ENCODE measurements at regions not wholly inside any gene's neighbourhood (a gene's known extent, or its start where the extent isn't known, plus 50 kb on each side); places are given as distances from the start of the nearest gene placed in this dataset.

DNA sequence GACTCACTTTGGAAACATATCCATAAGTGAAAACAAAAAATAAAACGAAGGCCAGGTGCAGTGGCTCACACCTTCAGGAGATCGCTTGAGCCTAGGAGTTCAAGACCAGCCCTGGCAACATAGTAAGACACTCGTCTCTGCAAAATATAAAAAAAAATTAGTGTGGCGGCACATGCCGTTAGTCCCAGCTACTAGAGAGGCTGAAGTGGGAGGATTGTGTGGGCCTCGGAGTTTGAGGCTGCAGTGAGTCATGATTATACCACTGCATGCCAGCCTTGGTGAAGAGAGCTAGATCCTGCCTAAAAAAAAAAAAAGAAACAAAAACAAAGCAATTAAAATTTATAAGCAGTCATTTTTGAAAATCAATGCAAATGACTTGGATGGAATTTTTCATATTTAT lies 54.7 kb upstream of the NANOGP8 start:
- intact Hi-C loops (cut with micrococcal nuclease) = no loop called here
- Histone ChIP-seq H3K27me3 (ENCODE audit: control insufficient read depth in 2 of 2, insufficient read depth in 2 of 2, low read length in 2 of 2) (peaks cover 0 to 2% of the 10 kb centered on the region in 2 experiments), H3K9ac (replicated peaks; ENCODE audit: extremely low read depth, insufficient read depth, low read length) (no peak overlapping the region), H3K4me3 (replicated peaks in 1 of 3; ENCODE audit: insufficient read depth in 1 of 3, low read depth in 1 of 3, low read length in 3 of 3) (no peak overlapping the region), H2AFZ (ENCODE audit: low read depth, low read length) (no peak overlapping the region), H3K36me3 (ENCODE audit: control insufficient read depth in 2 of 2, extremely low read depth in 1 of 2, insufficient read depth in 2 of 2, low read length in 2 of 2) (no peaks in the 10 kb centered on the region), H3K79me2 (ENCODE audit: control insufficient read depth, insufficient read depth, low read length) (no peaks in the 10 kb centered on the region), H4K20me1 (replicated peaks; ENCODE audit: control insufficient read depth, extremely low read depth, insufficient read depth, low read length) (no peaks in the 10 kb centered on the region), H3K9me3 (replicated peaks; ENCODE audit: control insufficient read depth, insufficient read depth, low read length) (no peaks in the 10 kb centered on the region), H3K4me1 (ENCODE audit: control insufficient read depth, extremely low read depth, insufficient read depth, low read length) (no peaks in the 10 kb centered on the region), H3K27ac (ENCODE audit: insufficient read depth, low read depth, low read length) (no peak overlapping the region), H3K9me1 (replicated peaks; ENCODE audit: control insufficient read depth, extremely low read depth, insufficient read depth, low read length) (no peaks in the 10 kb centered on the region), H3K4me2 (ENCODE audit: insufficient read depth, low read length) (no peak overlapping the region)
- POLR2A ChIA-PET = no interaction called here
- dilution Hi-C loops (cut with MboI; ENCODE audit: extremely low pct_ligation_motif_present, low sequenced_read_pairs) = no loop called here
- DNase-seq (ENCODE audit: low read depth, low spot score) (no peak), FAIRE-seq (no peak)
- no peak for TF ChIP-seq MYC (IDR thresholded peaks at IDR 0.05; ENCODE audit: low read depth, low read length)
- TF ChIP-seq POLR2A (IDR thresholded peaks at IDR 0.05; ENCODE audit: low read depth, low read length) = no peak
- TF ChIP-seq, protein P1, sequence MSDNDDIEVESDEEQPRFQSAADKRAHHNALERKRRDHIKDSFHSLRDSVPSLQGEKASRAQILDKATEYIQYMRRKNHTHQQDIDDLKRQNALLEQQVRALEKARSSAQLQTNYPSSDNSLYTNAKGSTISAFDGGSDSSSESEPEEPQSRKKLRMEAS (IDR thresholded peaks at IDR 0.05; ENCODE audit: insufficient read depth, insufficient read length) = no peak
- no peak for TF ChIP-seq GATA2 (IDR thresholded peaks at IDR 0.05; ENCODE audit: insufficient read depth, insufficient read length, low read depth, low read length)
- TF ChIP-seq JUN (IDR thresholded peaks at IDR 0.05; ENCODE audit: borderline replicate concordance, insufficient read depth, insufficient read length, low read depth) = no peak
- no peak for TF ChIP-seq POLR2AphosphoS5 (IDR thresholded peaks at IDR 0.05; ENCODE audit: insufficient read depth, low read depth, low read length)
- CTCF ChIA-PET = no interaction called here
- no TSS peak for BruUV-seq (replicated peaks)

DNA sequence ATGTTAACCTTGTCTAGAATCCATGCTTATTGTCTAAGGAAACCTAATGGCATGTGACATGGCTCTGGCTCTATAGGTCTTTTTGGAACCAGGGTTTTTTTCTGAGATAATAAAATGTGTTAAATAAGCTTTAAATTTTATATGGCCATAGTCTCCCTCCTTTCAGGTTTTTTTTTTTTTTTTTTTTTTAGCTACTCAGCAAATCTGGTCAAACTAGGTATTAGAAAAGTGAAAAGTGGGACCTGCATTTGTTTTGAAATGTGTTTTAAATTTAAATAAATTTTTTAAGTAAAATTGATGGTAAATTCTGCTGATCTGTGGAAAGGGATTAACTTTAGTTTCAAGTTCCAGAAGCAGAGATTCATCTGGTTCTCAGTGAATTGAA lies 52.1 kb upstream of the NANOGP8 start:
- Histone ChIP-seq H3K79me2 (ENCODE audit: control insufficient read depth, insufficient read depth, low read length) (no peaks in the 10 kb centered on the region), H3K27ac (ENCODE audit: insufficient read depth, low read depth, low read length) (no peak overlapping the region), H3K36me3 (ENCODE audit: control insufficient read depth in 2 of 2, extremely low read depth in 1 of 2, insufficient read depth in 2 of 2, low read length in 2 of 2) (no peaks in the 10 kb centered on the region), H3K27me3 (ENCODE audit: control insufficient read depth in 2 of 2, insufficient read depth in 2 of 2, low read length in 2 of 2) (no peaks in the 10 kb centered on the region), H3K9me3 (replicated peaks; ENCODE audit: control insufficient read depth, insufficient read depth, low read length) (no peaks in the 10 kb centered on the region), H4K20me1 (replicated peaks; ENCODE audit: control insufficient read depth, extremely low read depth, insufficient read depth, low read length) (no peaks in the 10 kb centered on the region), H3K4me2 (ENCODE audit: insufficient read depth, low read length) (no peak overlapping the region), H3K9ac (replicated peaks; ENCODE audit: extremely low read depth, insufficient read depth, low read length) (no peak overlapping the region), H3K4me1 (ENCODE audit: control insufficient read depth, extremely low read depth, insufficient read depth, low read length) (no peaks in the 10 kb centered on the region), H3K9me1 (replicated peaks; ENCODE audit: control insufficient read depth, extremely low read depth, insufficient read depth, low read length) (no peaks in the 10 kb centered on the region), H3K4me3 (replicated peaks in 1 of 3; ENCODE audit: insufficient read depth in 1 of 3, low read depth in 1 of 3, low read length in 3 of 3) (no peak overlapping the region), H2AFZ (ENCODE audit: low read depth, low read length) (no peak overlapping the region)
- BruUV-seq (replicated peaks) = no TSS peak
- dilution Hi-C loops (cut with MboI; ENCODE audit: extremely low pct_ligation_motif_present, low sequenced_read_pairs) (no loop called here), intact Hi-C loops (cut with micrococcal nuclease) (no loop called here)
- no peak for TF ChIP-seq POLR2AphosphoS5 (IDR thresholded peaks at IDR 0.05; ENCODE audit: insufficient read depth, low read depth, low read length)
- FAIRE-seq = no peak
- ChIA-PET POLR2A (no interaction called here), CTCF (interaction anchor here (0.8 to 1.6 kb wide), 2 partner anchors 25 to 45 kb away, joined by 3 read pairs; no protein-coding TSS in a partner anchor)
- no peak for DNase-seq (ENCODE audit: low read depth, low spot score)

All from endothelial cell of umbilical vein (primary cell).